Brain microvascular endothelial cell (primary cell): ENCODE measurements at regions not wholly inside any gene's neighbourhood (a gene's known extent, or its start where the extent isn't known, plus 50 kb on each side); places are given as distances from the start of the nearest gene placed in this dataset.
"Not testable (repeated sequence)": the region's sequence is repeated elsewhere in the genome, so short reads cannot be mapped to it uniquely, and the experiment has no call there.

Experiments used
- DNase-seq: peaks from one replicate; pipeline ENCODE4 v3.0.0-alpha.2; 2020
- H3K27ac ChIP-seq: fragments of 250-450 bp; sonication (Bioruptor Pico); 2 replicates; pipeline ENCODE4 v1.5.1; 2020; ENCODE audit warnings: mild to moderate bottlenecking, moderate library complexity
- H3K27me3 ChIP-seq: fragments of 250-450 bp; sonication (Bioruptor Pico); replicated peaks from 2 replicates; pipeline ENCODE4 v1.5.1; 2020; ENCODE audit warnings: mild to moderate bottlenecking
- H3K36me3 ChIP-seq: fragments of 250-450 bp; sonication (Bioruptor Pico); replicated peaks from 2 replicates; pipeline ENCODE4 v1.5.1; 2020; ENCODE audit warnings: mild to moderate bottlenecking
- H3K4me3 ChIP-seq: 2 replicates; pipeline ENCODE4 v1.5.1; 2011; ENCODE audit warnings: low read depth, mild to moderate bottlenecking, control low read depth, low read length, moderate library complexity
- in situ Hi-C: cut with HindIII; loops from 2 replicates; pipeline ENCODE4 v1.10.0; 2017; ENCODE audit warnings: low sequenced_read_pairs, low pct_ligation_motif_present
- TF ChIP-seq, protein P1 (sequence below): IDR thresholded peaks from 2 replicates; pipeline ENCODE4 v1.5.1; 2011; ENCODE audit warnings: low read depth, mild to moderate bottlenecking, moderate library complexity, low read length, control low read depth, inconsistent platforms; ENCODE audit errors: missing control alignments

DNA sequence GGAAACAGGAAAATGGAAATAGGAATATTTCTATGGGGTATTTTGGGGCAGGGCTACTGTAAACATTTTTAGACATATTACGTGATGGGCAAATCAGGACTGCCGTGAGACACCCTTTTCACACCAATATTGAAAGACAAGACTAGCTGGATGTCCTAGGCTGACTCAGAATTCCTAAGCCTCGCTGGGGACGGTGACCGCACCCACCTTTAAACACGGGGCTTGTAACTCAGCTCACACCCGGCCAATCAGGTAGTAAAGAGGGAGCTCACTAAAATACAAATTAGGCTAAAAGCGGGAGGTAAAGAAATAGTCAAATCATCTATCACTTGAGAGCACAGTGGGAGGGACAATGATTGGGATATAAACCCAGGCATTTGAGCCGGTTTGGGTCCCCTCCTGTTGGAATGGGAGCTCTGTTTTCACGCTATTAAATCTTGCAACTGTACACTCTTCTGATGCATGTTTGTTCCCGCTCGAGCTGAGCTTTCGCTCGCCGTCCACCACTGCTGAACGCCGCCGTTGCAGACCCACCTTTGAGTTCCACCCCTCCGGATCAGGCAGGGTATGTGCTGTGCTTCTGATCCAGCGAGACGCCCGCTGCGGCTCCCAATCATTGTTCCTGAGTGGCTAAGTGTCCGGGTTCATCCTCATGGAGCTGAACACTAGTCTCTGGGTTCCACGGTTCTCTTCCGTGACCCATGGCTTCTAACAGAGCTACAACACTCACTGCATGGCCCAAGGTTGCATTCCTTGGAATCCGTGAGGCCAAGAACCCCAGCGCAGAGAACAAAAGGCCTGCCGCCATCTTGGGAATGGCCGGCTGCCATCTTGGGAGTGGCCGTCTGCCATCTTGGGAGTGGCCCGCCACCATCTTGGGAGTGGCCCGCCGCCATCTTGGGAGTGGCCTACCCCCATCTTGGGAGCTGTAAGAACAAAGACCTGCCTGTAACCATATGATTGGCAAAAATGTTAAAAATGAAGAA is 152.6 kb downstream of the CRLF2 start:
- no peaks in the 10 kb centered on the region for H3K36me3 ChIP-seq
- DNase-seq = no peak
- TF ChIP-seq, protein P1, sequence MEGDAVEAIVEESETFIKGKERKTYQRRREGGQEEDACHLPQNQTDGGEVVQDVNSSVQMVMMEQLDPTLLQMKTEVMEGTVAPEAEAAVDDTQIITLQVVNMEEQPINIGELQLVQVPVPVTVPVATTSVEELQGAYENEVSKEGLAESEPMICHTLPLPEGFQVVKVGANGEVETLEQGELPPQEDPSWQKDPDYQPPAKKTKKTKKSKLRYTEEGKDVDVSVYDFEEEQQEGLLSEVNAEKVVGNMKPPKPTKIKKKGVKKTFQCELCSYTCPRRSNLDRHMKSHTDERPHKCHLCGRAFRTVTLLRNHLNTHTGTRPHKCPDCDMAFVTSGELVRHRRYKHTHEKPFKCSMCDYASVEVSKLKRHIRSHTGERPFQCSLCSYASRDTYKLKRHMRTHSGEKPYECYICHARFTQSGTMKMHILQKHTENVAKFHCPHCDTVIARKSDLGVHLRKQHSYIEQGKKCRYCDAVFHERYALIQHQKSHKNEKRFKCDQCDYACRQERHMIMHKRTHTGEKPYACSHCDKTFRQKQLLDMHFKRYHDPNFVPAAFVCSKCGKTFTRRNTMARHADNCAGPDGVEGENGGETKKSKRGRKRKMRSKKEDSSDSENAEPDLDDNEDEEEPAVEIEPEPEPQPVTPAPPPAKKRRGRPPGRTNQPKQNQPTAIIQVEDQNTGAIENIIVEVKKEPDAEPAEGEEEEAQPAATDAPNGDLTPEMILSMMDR = no peak
- in situ Hi-C loops = no loop called here
- H3K27ac ChIP-seq = no peak overlapping the region
- H3K27me3 ChIP-seq = no peaks in the 10 kb centered on the region
- H3K4me3 ChIP-seq = no peak overlapping the region

DNA sequence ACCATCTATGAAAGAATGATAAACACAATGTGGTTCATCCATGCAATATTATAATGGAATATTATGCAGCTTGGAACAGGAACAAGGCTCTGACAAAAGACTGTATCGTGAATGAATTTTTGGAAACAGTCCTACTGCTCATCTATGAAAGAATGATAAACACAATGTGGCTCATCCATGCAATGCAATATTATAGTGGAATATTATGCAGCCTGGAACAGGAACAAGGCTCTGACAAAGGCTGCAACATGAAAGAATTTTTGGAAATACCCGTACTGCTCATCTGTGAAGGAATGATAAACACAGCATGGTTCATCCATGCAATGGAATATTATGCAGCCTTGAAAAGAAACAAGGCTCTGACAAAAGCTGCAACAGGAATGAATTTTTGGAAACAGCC is 158.8 kb downstream of the CRLF2 start:
- in situ Hi-C loops, H3K36me3 ChIP-seq, H3K4me3 ChIP-seq, H3K27ac ChIP-seq, H3K27me3 ChIP-seq, DNase-seq: not testable (repeated sequence)

DNA sequence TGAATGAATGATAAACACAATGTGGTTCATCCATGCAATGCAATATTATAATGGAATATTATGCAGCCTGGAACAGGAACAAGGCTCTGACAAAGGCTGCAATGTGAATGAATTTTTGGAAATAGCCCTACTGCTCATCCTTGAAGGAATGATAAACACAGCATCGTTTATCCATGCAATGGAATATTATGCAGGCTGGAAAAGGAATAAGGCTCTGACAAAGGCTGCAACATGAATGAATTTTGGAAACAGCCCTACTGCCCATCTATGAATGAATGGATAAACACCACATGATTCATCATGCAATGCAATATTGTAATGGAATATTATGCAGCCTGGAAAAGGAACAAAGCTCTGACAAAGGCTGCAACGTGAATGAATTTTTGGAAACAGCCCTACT is 159.4 kb downstream of the CRLF2 start:
- in situ Hi-C loops = no loop called here

DNA sequence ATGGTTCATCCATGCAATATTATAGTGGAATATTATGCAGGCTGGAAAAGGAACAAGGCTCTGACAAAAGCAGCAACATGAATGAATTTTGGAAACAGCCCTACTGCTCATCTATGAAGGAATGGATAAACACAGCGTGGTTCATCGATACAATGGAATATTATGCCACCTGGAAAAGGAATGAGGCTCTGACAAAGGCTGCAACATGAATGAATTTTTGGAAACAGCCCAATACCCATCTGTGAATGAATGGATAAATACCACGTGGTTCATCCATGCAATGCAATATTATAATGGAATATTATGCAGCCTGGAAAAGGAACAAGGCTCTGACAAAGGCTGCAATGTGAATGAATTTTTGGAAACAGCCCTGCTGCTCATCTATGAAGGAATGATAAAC is 160.4 kb downstream of the CRLF2 start:
- Histone ChIP-seq H3K36me3 (no peaks in the 10 kb centered on the region), H3K27ac (no peak overlapping the region), H3K4me3 (no peak overlapping the region), H3K27me3 (no peaks in the 10 kb centered on the region)
- no peak for DNase-seq
- in situ Hi-C loops = no loop called here
- TF ChIP-seq, protein P1 = no peak

More for the DNA sequence above, 159.4 kb downstream of the CRLF2 start:
- H3K4me3 ChIP-seq = no peak overlapping the region
- DNase-seq = no peak
- H3K27ac ChIP-seq = no peak overlapping the region
- H3K27me3 ChIP-seq = no peaks in the 10 kb centered on the region
- TF ChIP-seq, protein P1 = no peak
- H3K36me3 ChIP-seq = no peaks in the 10 kb centered on the region

DNA sequence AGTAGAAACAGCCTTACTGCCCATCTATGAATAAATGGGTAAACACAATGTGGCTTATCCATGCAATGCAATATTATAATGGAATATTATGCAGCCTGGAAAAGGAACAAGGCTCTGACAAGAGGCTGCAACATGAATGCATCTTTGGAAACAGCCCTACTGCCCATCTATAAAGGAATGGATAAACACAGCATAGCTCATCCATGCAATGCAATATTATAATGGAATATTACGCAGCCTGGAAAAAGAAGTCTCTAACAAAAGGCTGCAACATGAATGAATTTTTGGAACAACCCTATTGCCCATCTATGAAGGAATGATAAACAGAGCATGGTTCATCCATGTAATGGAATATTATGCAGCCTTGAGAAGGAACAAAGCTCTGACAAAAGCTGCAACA is 161.0 kb downstream of the CRLF2 start:
- TF ChIP-seq, protein P1 = no peak
- Histone ChIP-seq H3K4me3 (no peak overlapping the region), H3K27ac (no peak overlapping the region), H3K36me3 (no peaks in the 10 kb centered on the region), H3K27me3 (no peaks in the 10 kb centered on the region)
- in situ Hi-C loops = no loop called here
- DNase-seq = no peak

DNA sequence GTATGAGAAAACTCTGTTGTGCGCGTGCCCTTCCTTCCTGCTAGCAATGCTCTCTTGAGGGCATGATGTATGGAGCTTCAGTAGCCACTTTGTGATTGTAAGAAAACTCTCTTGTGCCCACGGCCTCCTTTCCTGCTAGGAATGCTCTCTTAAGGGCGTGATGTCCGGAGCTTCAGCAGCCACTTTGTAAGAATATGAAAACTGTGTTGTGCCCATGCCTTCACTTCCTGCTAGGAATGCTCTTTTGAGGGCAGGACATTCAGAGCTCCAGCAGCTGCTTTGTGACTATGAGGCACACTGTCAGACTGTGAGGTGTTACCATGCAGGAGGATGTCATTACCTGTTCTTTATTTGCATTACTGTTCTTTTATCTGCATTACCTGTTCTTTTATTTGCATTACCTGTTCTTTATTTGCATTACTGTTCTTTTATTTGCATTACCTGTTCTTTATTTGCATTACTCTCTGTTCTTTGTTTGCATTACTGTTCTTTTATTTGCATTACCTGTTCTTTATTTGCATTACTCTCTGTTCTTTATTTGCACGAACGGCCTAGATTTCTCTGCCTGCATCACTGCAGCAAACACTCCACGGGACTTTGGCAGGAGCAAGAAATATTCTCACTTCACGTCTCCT is 166.7 kb downstream of the CRLF2 start:
- DNase-seq = no peak
- TF ChIP-seq, protein P1 = no peak
- no peaks in the 10 kb centered on the region for H3K36me3 ChIP-seq
- no peak overlapping the region for H3K27ac ChIP-seq
- no peak overlapping the region for H3K4me3 ChIP-seq
- in situ Hi-C loops = no loop called here
- no peaks in the 10 kb centered on the region for H3K27me3 ChIP-seq
